ENCODE measurements at regions not wholly inside any gene's neighbourhood (a gene's known extent, or its start where the extent isn't known, plus 50 kb on each side); places are given as distances from the start of the nearest gene placed in this dataset.

DNA sequence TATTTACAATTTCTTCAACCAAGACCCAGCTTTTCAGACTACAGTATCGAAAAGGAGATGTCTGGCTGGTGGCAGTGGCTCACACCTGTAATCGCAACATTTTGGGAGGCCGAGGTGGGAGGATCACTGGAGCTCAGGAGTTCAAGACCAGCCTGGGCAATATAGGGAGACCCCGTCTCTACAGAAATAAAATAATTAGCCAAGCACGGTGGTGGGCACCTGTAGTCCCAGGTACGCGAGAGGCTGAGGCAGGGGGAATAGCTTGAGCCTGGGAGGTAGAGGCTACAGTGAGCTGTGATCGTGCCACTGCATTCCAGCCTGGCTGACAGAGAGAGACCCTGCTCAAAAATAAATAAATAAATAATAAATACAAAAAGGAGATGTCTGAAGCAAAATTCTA lies 530.5 kb downstream of the BCL11B start:
- DNase-seq (ENCODE audit: low spot score) = no peak

DNA sequence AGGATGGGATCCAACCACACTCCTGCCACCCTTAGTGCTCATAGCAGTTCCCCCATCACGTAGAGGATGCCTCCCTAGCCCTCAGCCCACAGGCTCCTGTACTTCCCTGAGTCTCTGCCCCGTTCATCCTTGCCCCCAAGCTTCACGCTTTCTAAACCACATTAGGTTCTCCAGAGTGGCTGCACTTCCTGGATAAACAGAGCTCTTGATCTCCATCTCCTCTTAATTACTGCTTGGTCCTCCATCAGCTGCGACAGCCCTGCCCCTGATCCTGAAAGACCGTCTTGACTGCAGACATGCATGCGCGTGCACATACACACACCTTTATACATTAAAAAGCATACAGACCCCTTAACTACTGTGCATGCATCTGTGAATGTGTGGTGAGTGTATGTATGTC lies 530.0 kb downstream of the BCL11B start:
- DNase-seq (ENCODE audit: low spot score) = no peak

DNA sequence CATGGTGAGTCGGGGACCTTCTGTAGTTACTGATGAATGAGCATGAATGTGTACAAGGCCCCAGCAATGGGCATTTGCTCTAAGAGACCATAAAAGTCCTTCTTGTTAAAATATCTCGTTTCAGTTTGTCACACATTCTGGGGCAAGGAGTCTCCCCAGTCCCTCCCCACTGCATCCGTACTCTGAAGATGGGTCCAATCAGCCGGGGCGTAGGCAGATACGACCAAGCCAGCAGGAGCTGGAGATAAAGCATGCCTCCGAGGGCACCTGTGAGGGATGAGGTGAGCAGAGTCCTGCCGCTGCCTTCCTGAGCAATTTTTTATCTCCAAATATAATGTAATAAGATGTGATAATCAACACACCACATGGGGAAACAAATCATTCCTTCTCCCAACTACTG lies 528.5 kb downstream of the BCL11B start:
- no peak for DNase-seq (ENCODE audit: low spot score)

DNA sequence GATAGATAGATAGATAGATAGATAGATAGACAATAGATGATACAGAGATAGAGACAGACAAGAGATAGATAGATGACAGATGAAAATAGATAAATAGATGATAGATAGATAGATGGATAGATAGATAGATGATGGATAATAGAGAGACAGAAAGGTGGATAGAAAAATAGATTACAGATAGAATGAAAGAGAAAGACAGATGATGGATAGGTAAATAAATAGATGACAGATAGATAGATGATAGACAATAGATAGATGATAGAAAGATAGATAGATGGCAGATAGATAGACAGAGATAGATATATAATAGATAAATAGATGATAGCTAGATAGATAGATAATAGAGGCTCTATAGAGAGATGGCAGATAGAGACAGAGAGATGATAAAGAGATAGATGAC lies 523.0 kb downstream of the BCL11B start:
- no peak for DNase-seq (ENCODE audit: low spot score)

DNA sequence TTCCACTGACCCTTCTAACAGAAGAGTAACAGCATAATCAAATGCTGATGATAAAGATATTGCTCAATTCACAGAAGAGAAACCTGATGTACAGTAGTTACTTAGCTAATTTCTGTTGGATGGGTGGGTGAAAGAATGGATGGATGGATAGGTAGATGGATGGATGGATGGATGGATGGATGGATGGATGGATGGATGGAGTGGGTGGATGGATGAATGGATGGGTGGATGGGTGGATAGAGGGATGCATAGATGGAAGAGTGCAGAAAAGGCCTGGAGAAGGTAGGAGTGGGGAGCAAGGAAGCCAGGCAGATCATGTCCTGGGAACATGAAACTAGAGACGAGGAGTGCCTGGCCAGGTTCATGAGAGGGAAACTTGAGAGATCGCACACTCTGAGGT lies 520.9 kb downstream of the BCL11B start:
- no peak for DNase-seq (ENCODE audit: low spot score)

DNA sequence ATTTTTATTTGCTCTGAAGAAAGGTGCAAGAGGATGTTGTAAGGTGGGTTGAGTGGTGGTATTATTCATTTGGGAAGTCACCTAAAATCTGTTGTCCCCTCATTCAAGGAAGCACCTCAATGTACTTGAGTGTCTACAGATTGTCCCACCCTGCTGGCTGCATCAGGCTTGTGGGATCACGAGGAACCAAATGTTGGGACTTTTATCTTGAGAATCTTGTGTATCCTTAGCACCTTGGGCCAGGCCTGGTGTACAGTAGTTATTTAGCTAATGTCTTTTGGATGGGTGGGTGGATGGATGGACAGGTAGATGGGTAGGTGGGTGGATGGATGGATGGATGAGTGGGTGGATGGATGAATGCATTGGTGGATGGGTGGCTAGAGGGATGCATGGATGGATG lies 519.3 kb downstream of the BCL11B start:
- DNase-seq (ENCODE audit: low spot score) = no peak

DNA sequence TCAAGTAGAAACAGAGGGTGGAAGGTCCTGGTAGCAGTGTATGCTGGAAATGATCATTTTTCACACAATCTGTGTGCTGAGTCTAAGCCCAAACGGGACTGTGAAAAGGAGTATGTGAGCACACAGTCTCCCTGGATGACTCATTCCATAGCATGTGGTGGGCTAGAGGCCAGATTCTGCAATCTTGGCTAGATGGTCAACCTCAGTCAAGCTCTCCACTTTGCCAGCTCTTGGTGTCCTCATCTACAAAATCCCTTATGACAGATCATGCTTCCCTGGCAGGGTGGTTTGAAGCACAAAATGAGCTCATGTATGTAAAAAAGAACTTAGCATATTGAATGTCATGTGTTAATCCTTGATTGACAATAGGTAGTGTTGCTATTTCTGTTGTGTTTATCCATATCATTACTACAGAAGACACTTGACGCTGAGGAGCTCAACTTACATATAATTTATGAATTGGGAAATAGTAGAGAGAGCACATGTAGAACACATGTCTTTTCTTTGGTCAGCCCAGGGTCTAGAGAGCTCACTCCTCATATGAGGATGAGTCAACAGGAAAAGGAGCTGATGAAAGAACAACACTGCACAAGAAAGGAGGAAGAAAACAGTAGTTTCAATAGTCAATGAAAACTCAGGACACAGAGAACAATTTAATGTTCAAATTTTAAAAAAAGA lies 517.5 kb downstream of the BCL11B start:
- peak; percentile 13 for DNase-seq (ENCODE audit: low spot score)

DNA sequence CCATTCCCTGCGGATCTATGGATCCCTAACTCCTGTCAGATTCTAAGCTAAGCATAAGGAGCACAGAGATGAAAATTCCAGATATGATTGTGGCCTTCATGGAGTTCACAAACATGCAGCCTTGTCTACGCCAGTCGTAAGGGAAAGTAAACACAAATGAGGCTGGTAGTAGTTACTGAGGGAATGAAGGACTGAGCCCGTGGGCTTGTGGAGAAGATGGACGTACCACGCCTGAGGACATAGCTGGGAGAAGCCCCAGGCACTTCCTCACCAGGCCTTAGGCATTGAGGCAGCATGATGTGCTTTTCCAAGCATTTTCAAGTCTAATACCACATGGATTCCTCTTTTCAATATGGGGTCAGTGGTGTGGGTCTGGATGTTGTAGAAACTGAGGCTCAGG lies 515.2 kb downstream of the BCL11B start:
- no peak for DNase-seq (ENCODE audit: low spot score)

DNA sequence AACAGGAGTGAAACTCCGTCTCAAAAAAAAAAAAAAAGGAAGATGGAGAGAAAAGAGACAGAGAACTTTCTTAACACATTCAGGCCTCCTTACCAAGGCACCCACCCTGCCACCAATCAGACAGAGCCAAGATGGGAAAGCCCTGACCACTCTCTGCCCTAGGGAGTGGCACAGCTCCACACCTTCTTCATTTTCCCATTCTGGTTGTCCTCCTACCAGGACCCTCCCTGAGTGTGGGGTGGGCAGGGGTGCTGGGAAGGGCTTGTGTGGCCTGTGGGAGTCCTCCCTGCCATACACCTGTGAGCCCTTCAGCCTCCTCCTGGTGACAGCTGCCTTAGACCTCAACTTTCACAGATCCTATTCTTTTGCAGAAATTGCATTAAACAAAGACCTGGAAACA lies 513.6 kb downstream of the BCL11B start:
- DNase-seq (ENCODE audit: low spot score) = no peak

DNA sequence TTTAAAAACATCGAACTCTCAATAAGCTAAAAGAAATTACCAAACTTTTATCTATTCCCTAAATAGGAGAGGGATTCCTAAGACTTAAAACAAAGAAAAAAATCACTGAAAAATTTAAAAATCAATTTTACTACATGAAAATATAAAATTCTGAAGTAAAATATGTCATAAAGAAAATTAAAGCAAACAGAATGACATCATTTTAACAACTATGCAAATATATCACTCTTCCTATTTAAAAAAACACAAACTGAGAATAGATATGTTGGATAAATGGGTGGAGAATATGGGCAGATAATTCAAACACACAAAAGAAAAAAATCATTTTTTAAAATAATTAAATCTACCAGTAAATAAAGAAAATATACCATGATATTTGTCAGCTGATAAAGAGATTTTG lies 510.0 kb downstream of the BCL11B start:
- no peak for DNase-seq (ENCODE audit: low spot score)

DNA sequence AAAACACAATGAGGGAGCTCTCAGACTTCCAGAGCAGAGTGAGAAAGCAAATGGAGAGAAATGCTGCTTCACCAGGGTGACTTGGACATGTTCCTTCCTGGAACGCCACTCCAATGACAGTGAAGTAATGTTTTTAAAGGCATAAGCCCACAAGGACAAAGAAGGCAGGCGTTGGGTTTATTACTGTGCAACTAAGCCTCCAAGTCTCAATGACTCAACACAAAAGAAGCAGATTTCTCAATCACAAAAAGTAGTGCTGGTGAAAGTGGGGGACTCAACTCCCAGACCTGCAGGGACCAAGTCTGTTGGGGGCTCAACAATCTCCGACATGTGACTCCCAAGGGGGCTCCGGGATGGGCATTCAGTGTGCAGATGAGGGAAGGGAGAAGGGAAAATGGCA lies 505.2 kb downstream of the BCL11B start:
- peak; percentile 30 for DNase-seq (ENCODE audit: low spot score)

DNA sequence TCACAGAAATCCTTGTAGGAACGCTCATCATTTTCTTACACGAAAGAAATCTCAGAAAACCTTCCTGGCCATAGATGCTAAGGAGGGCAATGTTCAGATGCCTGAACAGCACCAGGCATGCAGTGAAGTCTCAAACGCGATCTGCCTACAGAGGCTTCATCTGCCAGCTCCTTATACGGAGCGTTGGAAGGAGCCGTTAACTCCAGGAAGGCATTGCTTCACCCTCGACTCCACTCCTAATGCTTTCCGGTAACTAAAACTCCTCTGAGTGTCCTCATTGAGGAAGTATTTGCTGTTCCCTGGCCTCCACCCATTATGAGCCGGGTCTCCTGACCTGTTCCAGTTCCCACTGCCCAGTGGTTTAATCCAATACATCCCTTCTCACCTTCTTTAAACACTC lies 502.7 kb downstream of the BCL11B start:
- DNase-seq (ENCODE audit: low spot score) = no peak

DNA sequence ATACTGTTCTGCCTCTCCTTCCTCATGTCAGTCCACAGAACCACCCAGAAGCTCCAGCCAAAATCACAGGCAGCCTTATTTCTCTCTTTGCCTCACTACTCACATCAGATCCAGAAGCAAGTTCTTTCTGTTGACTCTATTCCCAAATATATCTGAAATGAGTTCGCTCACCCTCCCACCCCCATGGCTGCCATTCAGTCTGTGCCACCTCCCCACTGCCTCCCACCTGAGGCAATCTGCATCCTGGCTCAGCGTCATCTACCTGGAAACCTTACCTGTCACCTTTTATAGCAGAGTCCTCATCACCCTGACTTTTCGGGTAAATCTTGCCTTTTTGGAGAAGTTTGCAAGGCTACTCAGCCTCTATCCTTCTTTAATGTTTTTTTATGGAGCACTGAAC lies 501.8 kb downstream of the BCL11B start:
- no peak for DNase-seq (ENCODE audit: low spot score)

DNA sequence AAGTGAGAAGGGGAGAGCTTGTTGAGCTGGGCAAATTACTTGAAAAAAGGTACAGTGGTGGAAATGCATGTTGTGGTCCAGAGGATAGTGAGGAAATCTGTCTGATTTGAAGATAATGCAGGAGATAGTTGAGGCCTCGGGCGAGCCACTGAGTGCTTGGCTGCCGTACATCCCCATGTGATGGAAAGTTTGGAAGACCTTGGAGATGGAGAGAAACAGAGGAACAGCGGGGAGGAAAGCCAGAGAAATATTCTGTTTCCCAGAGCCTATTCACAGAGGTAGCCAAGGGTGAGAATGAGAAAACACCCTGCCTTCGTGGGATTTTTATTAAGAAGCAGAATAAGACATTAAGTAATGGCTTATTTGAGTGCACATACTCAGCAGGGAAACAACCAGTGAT lies 498.2 kb downstream of the BCL11B start:
- no peak for DNase-seq (ENCODE audit: low spot score)

DNA sequence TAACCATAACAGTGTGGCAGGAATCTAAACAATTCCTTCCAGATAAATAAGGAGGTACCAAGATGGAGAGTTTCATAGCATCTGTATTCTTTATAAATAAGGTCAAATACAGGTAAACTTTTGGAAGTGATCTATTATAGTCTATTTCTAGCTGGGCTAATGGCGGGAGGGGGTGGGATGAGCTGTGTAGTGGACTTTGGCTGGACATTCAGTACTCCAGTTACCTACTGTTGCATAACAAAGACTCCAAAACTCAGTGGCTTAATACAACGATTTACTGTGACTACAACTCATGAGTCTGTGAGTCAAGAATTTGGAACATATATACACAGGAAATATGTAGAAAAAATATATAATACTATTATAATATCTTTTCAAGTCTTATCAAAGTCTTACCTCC lies 496.1 kb downstream of the BCL11B start:
- DNase-seq (ENCODE audit: low spot score) = no peak

DNA sequence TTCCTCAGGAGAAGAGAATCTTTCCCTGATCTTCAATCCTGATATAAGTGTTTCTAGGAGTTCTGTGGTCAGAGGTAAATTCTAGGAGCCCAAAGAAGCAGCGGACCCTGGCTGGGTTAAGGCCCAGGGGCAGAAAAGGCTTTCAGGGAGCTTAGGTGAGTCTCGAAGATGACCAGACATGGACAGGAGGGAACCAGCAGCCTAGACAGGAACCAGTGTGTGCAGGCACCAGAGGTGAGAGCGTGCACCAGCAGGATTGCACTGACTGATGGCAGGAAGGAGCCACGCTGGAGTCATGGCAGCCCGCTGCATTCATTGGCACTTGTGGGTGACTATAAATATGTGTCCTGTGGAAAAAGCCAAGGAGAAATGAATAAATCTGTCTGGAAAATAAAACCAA lies 489.9 kb downstream of the BCL11B start:
- no peak for DNase-seq (ENCODE audit: low spot score)

DNA sequence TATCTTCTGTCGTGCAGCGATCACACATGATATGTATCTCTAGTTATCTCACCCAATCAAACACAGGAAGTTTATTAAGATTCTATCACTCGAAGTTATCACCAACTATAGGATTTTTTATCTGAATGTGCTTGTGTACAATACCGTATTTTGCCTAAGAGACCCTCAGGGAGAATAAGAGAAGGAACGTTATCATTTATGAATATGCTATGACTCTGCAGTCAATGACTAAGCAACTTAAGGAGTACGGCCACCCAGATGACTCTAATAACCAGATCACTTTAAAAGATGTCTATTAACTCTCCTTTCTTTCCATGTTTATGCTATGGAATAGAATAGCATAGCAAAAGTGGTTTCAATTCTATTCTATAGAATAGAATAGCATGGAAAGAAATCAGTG lies 486.4 kb downstream of the BCL11B start:
- DNase-seq (ENCODE audit: low spot score) = no peak

DNA sequence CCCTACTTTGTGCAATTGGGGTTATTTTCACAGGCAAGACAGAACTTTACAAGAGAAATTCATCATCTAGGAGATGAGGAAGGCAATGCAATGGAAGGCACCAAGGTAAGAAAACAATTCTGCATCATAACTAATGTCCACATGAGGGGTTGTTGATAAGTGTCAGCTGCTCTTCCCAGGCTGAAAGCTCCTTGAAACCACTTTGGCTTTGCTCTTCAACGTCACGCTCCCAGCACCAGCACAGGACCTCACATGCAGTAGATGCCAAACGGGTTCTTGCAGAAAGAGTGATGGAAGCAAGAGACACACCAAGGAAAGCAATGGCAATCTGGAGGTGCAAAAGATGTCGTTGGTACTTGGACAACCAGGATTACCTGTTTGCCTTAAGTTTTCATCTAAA lies 485.5 kb downstream of the BCL11B start:
- DNase-seq (ENCODE audit: low spot score) = no peak

DNA sequence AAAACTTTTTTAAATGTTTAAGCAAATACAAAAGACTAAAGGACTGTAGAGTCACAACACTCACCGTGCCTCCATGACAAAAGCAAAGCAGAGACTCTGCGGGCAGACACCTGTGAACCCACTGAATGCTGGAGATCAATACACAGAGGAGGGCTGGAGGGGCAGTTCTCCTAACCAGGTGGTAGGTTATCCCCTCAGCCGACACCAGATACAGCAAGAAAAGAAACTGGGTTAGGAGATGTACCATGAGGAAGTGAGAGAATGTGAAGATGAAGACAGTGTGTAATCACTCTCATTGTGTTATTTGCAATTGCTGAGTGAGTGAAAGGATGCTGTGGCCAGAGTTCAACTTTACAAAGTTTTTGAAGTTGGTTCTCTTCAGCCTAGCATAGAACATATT lies 480.3 kb downstream of the BCL11B start:
- no peak for DNase-seq (ENCODE audit: low spot score)

DNA sequence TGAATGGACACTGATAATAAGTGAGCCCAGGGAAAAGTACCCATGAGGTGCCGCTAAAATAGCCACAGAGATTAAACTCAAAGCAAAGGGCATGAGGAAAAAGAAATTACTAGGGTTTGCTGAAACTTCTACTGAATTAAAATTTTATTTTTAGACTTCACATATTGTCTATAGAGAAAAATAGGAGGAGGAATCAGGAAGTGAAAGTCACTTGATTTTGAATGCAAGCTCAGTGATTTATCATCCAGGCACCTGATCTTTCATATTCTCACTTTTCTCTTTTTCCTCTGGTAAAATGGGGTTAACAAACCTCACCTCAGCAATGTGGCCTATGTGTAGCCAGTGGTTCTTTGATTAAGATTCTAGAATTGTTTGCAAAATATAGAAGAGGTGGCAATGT lies 479.8 kb downstream of the BCL11B start:
- no peak for DNase-seq (ENCODE audit: low spot score)

DNA sequence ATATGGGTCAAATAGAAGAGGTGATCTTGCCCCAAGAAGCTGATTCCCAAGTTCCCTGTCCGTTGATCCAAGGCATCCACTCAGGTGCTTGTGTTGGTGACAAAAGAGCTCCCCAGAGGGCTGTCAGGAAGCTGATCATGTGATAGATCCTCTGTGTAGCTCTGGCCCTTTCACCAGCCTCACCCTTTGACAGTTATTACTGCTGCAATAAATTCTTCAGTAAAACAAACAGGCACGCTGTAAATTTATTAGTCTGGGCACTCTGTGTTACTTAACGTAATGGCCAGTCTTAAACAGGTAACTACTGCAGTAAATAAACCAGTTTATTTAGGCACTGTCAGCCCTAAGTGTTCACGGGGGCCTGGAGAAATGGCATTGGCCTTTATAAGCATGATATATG lies 473.9 kb downstream of the BCL11B start:
- no peak for DNase-seq (ENCODE audit: low spot score)

DNA sequence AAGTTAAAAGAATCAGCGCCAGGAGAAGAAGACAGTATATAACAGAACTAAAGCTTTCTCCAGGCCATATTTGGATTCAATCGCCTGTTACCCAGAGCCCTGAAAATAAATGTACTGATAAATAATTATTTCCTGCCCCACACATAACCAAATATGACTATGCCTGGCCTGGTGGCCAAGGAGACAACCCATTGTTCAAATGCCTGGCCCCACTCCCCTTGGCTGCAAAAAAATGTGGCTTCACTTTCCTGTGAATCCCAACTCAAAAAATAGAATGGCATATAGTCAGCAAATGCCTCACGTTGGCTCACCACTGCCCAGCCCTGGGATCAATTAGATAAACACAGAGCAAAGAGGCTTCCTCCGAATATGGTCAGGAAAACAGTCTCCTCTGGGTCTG lies 472.1 kb downstream of the BCL11B start:
- DNase-seq (ENCODE audit: low spot score) = no peak

DNA sequence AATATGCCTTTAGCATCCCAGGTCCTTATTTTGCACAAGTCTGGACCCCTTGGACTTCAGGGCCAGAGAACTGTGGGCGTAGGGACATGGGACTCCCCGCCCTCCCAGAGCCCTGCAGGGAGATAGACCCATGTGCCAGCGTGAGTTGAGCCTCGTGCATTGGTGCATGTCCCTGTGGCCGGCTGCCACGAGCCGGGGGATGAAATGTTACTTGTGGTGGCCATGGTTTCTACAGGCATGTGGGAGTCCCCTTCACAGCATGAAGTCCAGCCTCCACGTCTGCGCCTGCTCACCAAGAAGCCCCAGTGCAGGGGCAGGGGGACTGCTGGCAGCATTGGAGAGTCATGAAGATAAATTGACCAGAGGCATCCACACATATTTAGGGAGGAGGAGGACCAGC lies 470.0 kb downstream of the BCL11B start:
- no peak for DNase-seq (ENCODE audit: low spot score)

DNA sequence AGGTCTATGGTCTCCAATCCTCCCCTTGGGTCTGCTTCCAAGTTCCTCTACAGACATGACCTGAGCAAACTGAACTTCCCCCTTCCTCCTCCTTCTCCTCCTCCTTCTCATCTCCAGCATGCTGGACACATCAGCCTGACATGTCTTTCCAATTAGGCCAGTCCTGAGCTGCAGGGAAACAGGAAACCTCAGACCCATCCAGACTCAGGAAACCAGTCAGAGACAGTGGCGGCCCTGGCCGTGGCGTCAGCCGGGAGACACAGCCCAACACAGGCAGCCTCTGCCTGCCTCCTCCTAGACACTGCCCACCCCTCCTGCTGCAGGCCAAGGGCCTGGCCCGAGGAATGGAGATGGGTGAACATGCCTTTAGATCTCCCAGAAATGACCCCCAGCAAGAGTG lies 468.8 kb downstream of the BCL11B start:
- no peak for DNase-seq (ENCODE audit: low spot score)
